NB4 (cell line): ENCODE measurements at regions not wholly inside any gene's neighbourhood (a gene's known extent, or its start where the extent isn't known, plus 50 kb on each side); places are given as distances from the start of the nearest gene placed in this dataset.
"Not testable (repeated sequence)": the region's sequence is repeated elsewhere in the genome, so short reads cannot be mapped to it uniquely, and the experiment has no call there.

Experiments
- DNase-seq: peaks from one replicate; pipeline ENCODE4 v3.0.0; 2010; ENCODE audit warnings: low read depth
- H3K4me3 ChIP-seq: one replicate; pipeline ENCODE4 v1.5.1; 2011; ENCODE audit warnings: mild to moderate bottlenecking, low read depth, low read length, moderate library complexity
- MYC ChIP-seq: IDR thresholded peaks from 2 replicates; pipeline ENCODE4 v1.6.1; 2011; ENCODE audit warnings: low read depth, low read length
- POLR2A ChIP-seq: IDR thresholded peaks from 2 replicates; pipeline ENCODE4 v1.6.1; 2011; ENCODE audit warnings: mild to moderate bottlenecking; ENCODE audit not compliant: insufficient read length; ENCODE audit errors: extremely low read depth
- TF ChIP-seq, protein P1 (sequence below): IDR thresholded peaks from one replicate; pipeline ENCODE4 v1.5.1; 2012; ENCODE audit warnings: low read depth, low read length
- TF ChIP-seq, protein P2 (sequence below): IDR thresholded peaks from 2 replicates; pipeline ENCODE4 v1.6.1; 2011; ENCODE audit warnings: low read depth, low read length

DNA sequence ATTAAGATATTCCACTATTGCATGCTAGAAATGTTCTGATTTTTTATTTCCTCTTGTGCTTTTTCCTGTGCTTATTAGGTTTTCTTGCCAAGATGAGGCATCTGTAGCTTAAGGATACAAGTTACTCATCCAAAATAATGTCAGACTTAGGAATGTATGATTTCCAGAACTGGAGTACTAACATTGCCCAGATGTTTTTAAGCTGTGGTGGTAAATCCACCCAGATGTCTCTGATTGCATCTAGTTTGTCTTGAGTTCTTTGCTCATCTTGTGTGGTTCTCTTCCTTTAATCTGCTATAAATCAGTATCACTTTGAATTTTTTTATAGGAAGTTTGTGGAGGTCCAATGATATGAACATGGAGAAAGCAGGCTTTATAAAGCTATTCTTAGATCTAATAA lies 337.5 kb upstream of the ZNF608 start:
- no peak for DNase-seq
- no peak overlapping the region for H3K4me3 ChIP-seq
- TF ChIP-seq MYC = no peak
- TF ChIP-seq, protein P1, sequence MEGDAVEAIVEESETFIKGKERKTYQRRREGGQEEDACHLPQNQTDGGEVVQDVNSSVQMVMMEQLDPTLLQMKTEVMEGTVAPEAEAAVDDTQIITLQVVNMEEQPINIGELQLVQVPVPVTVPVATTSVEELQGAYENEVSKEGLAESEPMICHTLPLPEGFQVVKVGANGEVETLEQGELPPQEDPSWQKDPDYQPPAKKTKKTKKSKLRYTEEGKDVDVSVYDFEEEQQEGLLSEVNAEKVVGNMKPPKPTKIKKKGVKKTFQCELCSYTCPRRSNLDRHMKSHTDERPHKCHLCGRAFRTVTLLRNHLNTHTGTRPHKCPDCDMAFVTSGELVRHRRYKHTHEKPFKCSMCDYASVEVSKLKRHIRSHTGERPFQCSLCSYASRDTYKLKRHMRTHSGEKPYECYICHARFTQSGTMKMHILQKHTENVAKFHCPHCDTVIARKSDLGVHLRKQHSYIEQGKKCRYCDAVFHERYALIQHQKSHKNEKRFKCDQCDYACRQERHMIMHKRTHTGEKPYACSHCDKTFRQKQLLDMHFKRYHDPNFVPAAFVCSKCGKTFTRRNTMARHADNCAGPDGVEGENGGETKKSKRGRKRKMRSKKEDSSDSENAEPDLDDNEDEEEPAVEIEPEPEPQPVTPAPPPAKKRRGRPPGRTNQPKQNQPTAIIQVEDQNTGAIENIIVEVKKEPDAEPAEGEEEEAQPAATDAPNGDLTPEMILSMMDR = no peak
- no peak for TF ChIP-seq POLR2A
- TF ChIP-seq, protein P2, sequence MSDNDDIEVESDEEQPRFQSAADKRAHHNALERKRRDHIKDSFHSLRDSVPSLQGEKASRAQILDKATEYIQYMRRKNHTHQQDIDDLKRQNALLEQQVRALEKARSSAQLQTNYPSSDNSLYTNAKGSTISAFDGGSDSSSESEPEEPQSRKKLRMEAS = no peak

DNA sequence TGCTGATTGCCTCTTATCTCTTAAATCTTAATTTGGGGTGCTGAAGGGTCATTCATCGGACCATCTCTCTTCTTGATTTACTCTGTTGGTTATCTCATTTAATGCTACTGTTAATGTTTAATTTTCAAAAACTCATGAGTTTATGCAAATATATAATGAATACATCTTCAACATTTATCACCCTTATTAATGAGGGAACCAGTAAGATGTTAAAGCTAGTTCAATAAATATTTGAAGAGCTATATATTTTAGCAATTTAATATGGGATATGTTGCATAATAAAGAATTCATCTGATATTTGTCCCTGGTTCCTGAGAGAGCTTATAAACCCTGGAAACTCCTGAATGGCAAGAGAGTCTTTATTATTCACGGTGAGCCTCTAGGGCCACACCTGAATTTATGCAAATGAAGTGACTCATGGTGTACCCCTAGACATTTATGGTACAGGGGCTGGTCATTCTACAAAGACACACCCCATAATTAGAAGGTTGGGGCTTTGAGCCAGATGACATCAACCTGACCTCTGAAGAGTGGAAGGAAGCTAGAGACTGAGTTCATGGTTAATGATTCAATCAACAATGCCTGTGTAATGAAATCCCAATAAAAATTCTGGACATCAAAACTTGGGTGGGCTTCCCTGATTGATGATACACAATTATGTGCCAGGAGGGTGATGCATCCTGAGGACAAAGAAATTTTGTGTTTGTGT lies 339.5 kb upstream of the ZNF608 start:
- no peak overlapping the region for H3K4me3 ChIP-seq
- DNase-seq = no peak
- TF ChIP-seq POLR2A (no peak), MYC (no peak)
- TF ChIP-seq, protein P2 = no peak
- TF ChIP-seq, protein P1 = no peak

DNA sequence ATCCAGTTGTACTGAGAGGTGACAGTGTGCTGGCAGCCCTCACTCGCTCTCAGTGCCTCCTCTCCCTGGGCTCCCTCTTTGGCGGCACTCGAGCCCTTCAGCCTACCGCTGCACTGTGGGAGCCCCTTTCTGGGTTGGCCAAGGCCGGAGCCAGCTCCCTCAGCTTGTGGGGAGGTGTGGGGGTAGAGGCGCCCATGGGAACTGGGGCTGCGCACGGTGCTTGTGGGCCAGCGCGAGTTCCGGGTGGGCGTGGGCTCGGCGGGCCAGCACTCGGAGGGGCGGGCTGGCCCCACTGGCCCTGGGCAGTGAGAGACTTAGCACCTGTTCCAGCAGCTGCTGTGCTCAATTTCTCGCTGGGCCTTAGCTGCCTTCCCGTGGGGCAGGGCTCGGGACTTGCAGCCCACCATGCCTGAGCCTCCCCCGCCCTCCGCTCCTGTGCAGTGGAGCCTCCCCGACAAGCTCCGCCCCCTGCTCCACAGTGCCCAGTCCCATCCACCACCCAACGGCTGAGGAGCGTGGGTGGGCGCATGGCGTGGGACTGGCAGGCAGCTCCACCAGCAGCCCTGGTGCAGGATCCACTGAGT lies 342.2 kb upstream of the ZNF608 start:
- H3K4me3 ChIP-seq = no peak overlapping the region
- TF ChIP-seq POLR2A (no peak), MYC (no peak)
- TF ChIP-seq, protein P2 = no peak
- TF ChIP-seq, protein P1 = no peak
- DNase-seq = no peak

DNA sequence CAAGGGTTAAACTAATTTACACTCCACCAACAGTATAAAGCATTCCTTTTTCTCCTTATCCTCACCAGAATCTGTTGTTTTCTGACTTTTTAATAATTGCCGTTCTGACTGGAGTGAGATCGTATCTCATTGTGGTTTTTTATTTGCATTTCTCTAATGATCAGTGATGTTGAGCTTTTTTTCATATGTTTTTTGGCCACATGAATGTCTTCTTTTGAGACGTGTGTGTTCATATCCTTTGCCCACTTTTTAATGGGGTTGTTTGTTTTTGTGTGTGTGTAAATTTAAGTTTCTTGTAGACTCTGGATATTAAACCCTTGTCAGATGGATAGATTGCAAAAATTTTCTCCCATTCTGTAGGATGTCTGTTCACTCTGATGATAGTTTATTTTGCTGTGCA lies 345.7 kb upstream of the ZNF608 start:
- DNase-seq, H3K4me3 ChIP-seq: not testable (repeated sequence)

DNA sequence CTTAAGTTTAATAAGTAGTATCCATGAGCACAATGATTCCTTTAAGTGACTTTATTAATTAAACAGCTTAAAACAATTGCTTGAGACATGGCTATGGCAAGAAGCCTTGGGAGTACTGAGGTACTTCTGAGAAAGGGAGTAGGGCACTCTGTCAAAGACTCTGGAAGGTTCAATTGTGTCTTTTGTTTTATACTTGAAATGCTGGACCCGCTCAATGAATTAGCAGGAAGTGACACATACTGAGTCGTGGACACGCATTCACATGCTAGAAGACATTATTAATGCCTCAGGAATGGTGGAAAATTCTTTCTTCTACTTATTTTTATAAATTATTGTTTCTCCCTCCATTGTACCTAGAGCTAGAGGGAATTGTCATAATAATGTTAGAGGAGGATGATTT lies 347.3 kb upstream of the ZNF608 start:
- no peak overlapping the region for H3K4me3 ChIP-seq
- no peak for DNase-seq
- TF ChIP-seq MYC = no peak
- TF ChIP-seq, protein P2 = no peak
- no peak for TF ChIP-seq POLR2A
- TF ChIP-seq, protein P1 = no peak

DNA sequence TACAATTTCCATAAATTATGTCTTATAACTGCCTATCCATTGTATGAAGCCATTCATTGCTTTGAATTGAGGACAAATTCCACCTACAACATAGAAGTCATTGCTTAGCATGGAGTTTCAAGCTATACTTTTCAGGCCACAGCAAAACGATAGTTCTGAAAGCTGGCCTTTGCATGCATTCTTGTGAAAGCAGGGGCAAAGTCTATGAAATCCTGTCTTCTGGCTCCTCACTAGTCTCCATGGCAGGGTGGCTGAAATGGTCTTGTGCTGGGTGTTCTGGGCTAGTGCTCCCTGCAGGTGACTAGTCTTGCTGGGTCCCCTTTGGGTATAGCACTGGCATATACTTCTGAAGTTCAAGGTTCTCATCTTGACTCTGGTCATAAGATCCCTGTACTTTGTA lies 353.9 kb upstream of the ZNF608 start:
- no peak for DNase-seq
- no peak overlapping the region for H3K4me3 ChIP-seq
- TF ChIP-seq, protein P1 = no peak
- TF ChIP-seq, protein P2 = no peak
- TF ChIP-seq POLR2A (no peak), MYC (no peak)
